Endometrium (tissue), 2 donors: ENCODE measurements at regions not wholly inside any gene's neighbourhood (a gene's known extent, or its start where the extent isn't known, plus 50 kb on each side); places are given as distances from the start of the nearest gene placed in this dataset.
"Not testable (repeated sequence)": the region's sequence is repeated elsewhere in the genome, so short reads cannot be mapped to it uniquely, and the experiment has no call there.

ENCODE experiments used
- FAIRE-seq: peaks from 2 replicates; lab custom pipeline; 2012; peaks lifted over from hg19 to GRCh38; lab: Jason Lieb, UNC
- donor health status: control.
- donor health status: control.

DNA sequence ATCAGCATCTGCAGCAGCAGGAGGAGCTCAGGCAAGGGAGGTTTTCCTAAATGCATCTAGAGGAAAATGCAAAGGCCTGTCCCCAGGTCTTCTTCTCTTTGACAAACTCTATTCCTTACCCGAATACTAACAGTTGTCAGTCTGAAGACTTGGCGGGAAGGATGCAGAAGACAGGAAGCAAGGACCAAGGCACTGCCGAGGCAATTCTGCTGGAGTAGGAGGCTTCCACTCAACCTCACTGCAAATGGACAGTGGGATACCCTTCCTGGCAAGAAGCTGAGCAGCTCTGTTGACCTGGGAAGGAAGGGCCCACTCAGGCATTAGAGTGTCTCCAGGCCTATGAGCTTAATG, 373.0 kb downstream of the CCSER2 start:
- FAIRE-seq, result no peak

DNA sequence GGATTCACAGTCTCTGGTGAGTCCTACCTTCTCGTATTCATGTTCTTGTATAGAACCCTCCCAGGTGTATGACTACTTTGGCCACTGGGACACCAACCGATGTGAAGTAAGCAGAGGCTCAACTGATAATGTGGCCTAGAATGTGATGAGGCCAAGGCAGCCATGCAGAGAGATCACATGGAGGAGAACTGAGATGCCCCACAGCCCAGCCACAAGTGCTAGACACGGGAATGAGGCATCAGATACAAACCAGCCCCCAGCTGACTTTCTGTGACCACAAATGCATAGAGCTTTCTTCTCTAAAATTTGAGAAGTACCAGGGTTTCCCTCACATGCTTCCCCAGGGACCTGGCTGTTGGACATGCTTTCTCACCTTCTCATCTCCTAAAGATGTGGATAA, 375.7 kb downstream of the CCSER2 start:
- FAIRE-seq, result no peak

DNA sequence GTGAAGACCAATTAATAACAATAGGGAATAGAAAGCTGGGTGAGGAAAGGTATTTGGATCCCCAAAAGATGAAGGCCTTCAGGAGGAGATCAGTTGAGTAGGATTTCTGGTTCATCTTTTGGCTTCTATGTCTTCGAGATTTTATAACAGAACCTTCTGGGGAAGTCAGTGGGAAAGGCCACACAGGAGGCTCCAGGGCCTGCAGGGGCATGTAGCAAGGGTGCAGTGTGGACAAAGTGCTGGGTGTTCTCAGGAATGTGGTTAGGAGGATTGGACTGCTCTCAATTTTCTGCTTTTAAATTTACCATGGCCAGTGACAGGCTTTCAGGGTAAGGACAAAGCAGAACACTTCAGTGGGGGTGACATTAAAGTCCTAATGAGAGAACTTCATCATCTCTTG, 378.0 kb downstream of the CCSER2 start:
- FAIRE-seq, result no peak

DNA sequence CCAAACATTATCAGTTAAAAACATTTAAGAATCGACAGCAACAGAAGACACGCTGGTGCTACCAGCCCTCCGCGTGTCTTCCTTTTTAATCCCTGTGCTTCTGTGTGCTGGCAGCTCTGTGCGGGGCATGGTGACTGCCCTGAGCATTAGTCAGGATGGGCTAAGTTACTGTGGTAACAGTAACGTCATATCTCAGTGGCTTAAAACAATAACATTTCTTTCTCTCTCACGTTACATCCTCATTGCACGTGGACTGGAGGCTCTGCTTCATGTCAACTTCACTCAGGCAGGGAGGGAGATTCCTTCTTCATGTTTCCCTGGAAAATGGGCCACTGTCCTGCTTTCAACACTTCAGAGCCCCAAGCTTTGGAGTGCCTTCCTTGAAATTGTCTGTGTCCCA, 378.5 kb downstream of the CCSER2 start:
- FAIRE-seq, result no peak

DNA sequence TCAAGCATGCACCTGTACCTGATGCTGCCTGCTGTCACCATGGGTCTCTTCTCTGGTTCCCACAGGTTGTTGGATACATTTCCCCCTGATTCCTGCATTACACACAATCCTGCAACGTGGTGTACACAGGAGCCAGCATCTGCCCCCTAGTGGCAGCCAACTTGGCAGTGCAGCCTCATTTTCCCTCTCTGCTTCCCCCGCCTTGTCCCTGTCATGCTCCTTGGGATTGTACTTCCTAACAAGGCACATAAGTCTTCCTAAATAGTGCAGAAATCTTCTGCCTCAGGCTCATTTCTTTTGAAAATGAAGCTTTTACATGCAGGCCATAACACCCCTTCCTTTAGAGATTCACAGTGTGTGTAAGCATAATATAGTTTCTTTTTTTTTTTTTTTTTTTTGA, 387.5 kb downstream of the CCSER2 start:
- no peak for FAIRE-seq

DNA sequence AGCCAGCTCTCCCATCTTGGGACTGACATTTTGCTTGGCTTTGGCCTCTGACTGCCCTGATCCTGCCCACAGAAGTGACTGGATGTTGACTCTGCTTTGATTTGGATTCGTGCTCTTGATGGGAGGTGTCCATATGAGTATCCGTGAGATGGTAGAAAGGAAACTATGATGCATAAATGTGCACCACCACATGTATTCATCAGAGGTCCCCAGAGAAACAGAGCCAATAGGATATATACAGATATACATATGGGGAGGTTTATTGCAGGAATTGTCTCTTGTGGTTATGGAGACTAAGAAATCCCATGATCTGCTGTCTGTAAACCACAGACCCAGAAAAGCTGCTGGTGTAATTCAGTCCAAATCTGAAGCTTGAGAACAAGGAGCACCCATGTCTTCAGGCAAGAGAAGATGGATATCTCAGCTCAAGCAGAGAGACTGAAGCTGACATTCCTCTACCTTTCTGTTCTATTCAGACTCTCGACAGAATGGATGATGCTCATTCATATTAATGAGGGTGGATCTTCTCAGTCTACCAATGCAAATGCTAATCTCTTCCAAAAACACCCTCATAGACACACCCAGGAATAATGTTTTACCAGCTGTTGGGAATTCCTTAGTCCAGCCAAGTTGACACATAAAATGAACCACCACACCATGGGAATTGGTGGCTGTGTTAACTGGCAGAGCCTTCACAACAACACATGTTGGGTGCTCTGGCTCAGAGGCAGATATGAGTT, 390.7 kb downstream of the CCSER2 start:
- no peak for FAIRE-seq

DNA sequence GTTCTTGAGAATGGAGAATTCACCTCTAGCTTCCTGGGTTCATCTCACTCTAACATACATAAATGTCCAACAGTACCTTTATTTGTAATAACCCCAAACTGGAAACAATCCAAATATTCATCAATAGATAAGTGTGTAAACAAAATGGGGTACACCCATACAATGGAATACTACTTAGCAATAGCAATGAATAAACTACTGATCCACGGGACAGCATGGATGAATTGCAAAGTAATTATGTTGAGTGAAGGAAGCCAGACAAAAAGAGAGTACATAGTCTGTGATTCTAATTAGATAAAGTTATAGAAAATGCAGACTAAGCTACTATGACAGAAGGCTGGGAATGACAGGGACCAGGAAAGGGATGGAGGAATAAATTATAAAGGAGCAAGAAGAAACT, 391.3 kb downstream of the CCSER2 start:
- no peak for FAIRE-seq

DNA sequence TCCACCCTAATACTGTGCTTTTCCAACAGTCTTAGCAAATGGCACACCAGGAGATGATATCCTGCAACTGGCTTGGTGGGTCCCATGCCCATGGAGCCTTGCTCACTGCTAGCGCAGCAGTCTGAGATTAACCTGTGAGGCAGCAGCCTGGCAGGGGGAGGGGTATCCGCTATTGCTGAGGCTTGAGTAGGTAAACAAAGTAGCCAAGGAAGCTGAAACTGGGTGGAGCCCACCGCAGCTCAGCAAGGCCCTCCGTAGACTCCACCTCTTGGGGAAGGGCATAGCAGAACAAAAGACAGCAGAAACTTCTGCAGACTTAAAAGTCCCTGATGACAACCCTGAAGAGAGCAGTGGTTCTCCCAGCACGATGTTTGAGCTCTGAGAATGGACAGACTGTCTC, 399.0 kb downstream of the CCSER2 start:
- FAIRE-seq, result no peak

DNA sequence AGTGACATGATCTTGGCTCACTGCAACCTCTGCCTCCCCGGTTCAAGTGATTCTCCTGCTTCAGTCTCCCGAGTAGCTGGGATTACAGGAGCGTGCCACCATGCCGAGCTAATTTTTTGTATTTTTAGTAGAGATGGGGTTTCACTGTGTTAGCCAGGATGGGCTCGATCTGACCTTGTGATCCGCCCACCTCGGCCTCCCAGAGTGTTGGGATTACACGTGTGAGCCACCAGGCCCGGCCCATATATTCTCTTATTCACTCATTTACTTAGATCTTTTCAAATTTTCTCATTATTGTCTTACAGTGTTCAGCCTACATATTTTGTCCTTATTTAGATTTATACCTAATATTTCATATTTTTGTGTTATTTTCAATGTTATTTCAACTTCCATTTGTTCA, 410.7 kb downstream of the CCSER2 start:
- FAIRE-seq, result not testable (repeated sequence)

DNA sequence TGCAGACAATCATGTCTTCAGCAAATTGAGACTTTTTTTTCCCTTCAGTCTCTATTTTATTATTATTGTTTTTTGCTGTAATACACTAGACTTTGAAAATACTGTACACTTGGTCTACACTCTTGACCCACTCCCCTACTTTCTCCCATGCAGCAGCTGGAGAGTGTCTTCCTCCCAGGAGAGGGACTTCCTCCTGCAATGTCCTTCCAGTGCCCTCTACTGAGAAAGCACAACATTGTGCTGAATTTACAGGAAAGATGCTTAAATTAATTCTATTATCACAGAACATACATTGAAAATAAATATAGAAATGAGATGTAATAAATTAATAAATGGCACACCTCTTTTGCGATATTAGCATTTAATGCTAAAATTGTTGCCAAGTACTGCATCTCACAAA, 411.3 kb downstream of the CCSER2 start:
- no peak for FAIRE-seq

DNA sequence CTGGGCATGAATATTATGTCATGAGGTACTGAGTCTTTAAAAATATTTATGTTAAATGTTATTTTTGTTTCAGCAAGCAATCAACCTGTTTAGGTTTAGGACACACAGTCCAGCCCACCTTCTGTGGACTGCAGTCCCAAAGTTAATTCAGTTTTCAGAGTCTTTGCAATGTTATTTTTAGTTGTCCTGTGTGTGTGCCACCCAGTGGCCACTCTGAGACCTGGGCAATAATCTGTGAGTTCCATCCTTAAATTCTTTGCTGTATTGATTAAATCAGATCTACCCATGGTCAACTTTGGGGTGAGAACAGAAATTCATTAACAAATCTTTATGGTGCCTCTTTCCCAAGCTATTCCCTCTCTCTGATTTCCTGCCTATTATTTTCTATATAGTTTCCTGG, 415.1 kb downstream of the CCSER2 start:
- no peak for FAIRE-seq

DNA sequence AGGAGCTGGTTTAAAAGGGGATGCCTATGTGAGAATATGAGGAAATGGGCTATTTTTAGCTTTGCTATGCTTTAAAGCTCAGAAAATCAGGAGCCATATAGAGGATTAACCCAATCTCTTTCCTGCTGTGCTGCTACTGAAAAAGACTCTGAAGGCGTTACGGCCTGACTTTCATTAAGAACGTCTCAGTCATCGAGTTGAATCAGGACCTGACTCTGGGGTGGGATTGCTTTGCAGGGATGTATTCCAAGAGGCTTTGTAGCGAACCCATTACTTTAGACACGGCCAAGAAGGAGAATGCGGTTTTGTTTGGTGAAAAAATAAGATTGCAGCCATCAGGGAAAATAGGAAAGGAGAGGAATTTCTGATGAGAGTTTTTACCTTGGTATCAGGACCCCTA, 426.9 kb downstream of the CCSER2 start:
- no peak for FAIRE-seq

DNA sequence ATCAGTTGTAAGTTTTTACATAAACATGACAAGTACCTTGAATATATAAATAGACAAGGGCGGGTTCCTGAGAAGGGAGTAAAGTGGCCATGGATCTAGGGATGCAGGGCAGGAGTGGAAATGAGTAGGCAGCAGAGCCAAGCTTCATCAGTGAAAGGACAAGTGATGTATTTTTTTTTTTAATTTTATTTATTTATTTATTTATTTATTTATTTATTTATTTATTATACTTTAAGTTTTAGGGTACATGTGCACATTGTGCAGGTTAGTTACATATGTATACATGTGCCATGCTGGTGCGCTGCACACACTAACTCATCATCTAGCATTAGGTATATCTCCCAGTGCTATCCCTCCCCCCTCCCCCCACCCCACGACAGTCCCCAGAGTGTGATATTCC, 428.3 kb downstream of the CCSER2 start:
- not testable (repeated sequence) for FAIRE-seq

DNA sequence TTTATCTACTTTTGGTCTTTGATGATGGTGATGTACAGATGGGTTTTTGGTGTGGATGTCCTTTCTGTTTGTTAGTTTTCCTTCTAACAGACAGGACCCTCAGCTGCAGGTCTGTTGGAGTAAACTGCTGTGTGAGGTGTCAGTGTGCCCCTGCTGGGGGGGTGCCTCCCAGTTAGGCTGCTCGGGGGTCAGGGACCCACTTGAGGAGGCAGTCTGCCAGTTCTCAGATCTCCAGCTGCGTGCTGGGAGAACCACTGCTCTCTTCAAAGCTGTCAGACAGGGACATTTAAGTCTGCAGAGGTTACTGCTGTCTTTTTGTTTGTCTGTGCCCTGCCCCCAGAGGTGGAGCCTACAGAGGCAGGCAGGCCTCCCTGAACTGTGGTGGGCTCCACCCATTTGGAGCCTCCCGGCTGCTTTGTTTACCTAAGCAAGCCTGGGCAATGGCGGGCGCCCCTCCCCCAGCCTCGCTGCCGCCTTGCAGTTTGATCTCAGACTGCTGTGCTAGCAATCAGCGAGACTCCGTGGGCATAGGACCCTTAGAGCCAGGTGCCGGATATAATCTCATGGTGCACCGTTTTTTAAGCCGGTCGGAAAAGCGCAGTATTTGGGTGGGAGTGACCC, 433.7 kb downstream of the CCSER2 start:
- not testable (repeated sequence) for FAIRE-seq

DNA sequence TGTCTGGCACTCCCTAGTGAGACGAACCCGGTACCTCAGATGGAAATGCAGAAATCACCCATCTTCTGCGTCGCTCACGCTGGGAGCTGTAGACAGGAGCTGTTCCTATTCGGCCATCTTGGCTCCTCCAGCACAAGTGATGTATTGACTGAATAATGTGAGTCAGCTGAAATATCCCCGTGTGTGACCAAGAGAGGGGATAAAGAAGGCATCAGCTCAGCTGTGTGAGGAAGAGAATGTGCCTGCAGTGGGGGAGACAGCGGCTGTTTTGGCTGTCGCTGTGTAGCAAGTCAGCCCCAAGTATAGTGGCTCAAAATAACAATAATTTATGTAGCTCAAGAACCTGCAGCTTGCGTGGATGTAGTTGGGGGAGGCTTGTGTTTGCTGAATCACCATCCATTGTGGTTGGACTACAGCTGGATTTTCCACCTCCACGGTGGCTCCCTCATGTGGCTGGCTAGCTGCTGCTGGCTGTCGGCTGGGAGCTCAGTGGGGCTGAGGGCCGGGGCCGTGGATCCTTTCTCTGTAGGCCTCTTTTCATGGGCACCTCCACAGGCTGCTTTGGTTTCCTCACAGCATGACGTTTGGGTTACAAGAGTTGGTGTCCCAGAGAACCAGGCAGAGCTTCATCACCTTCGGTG, 434.5 kb downstream of the CCSER2 start:
- FAIRE-seq, result no peak

DNA sequence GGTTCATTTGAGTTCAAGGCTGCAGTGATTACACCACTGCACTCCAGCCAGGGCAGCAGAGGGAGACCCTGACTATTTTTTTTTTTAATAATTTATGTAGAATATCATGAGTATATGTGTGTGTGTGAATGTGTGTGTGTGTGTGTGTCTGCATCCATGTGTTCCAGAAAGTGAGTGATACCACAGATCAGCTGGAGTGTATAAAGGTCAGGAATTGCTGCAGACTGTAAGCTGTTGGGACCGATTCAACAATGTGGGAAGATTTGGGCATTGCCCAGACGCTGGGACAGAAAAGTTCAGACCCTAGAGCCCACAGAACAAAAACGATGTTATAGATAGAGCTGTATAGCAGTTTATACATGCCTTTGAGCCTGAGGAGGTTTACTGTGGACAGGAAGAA, 435.6 kb downstream of the CCSER2 start:
- FAIRE-seq, result no peak

DNA sequence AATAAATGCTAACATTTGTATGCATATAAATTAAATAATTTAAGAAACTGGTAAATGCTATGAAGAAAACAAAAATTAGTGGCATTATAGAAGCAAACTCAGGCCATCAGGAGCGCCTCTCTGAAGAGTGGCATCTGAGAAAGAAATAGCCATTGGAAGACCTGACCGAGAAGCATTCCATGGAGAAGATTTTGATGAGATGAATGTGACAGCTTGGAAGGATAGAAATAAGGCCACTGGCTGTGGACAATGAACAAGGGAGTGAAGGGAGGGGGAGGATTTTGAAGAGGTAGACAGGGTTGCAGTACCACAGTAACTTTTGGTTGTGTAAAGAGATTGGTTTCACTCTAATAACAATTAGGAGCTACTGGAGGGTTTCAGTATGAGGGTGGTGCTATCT, 436.7 kb downstream of the CCSER2 start:
- FAIRE-seq, result no peak

DNA sequence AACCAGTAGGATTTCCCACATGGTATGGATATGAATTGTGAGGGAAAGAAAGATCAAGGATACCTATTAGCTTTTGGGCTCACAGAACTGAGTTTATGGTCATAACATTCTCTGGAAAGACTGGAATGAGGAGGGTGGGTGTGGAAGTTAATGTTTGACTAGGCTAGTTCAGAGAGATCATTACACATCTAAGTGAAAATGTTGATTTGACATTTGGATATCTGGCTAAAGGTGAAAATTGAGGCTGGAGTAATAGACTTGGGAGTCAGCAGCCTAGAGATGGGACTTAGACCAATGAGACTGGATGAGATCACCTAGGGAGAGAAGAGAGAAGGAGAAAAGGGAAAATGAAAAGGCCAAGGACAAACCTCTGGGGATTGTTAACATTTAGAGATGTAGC, 437.3 kb downstream of the CCSER2 start:
- FAIRE-seq, result no peak

DNA sequence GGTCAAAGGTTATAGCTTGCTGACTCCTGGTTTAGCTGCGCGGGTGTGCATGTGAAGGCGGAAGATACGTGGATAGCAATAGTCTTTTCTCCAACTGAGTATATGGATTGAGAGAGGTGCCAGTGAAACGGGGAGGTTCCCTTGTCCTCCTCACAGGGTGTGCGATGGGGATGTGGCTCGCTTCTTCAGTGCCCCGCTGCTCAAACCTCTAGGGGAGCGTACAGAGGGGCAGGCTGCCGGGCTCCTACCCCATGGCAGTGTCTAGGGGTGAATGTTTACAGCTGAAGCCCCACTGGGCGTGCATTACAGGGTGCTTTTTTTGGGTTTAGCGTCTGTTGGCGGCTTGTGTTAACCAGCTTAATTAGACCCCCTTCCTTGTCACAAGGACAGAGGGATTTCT, 438.5 kb downstream of the CCSER2 start:
- no peak for FAIRE-seq

DNA sequence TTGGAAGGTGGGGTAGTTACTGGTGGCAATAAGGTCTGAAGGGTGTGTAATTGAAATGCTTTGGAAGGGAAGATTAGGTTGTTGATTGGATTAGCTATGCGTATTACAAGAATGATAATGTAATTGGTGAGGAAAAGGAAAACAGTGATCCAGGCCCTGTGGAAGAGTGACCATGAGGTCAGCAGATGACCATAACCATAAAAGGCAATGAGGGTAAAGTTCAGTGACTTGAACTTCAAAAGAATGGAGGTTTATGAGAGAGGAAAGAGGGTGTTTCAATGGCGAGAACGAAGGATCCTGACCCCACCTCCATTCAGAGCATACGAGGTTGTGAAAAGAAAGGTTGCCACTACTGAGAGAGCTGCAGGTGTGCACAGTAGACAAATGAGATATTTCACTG, 439.7 kb downstream of the CCSER2 start:
- FAIRE-seq, result no peak

DNA sequence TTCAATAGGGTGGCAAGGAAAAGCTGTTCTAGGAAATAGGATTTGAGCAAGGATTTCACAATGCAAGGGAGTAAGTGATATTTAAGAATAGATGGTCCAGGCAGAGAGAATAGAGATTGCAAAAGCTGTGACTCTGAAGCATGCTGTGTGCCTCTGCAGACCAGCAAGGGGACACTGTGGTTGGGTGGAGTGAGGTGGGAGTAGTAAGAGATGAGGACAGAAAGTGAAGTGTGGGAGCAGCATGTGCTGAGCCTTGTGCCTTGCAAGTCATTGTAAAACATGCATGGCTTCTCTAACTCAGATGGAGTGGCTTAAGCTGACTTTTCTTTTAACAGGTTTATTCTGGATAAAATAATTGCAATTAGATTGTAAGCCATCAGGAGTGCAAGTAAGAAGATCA, 442.4 kb downstream of the CCSER2 start:
- FAIRE-seq, result no peak

DNA sequence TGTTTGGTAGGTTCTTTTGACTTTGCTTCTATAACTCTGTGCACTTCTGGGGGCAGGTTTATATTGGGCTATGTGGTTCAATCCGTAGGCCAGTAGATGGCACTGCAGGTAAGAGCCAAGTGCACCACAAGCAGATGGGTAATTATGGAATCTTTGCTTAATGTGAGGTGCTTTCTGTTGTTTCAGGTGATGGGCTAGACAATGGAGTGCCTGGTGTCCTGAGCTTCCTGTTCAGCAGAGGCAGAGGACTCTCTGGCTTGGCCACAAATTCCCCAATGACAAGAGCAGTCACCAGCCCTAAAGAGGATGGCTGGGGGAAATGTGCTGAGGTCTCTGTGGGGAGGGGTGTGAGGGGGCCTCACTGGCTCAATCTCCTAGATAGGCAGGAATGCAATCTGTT, 455.0 kb downstream of the CCSER2 start:
- no peak for FAIRE-seq

DNA sequence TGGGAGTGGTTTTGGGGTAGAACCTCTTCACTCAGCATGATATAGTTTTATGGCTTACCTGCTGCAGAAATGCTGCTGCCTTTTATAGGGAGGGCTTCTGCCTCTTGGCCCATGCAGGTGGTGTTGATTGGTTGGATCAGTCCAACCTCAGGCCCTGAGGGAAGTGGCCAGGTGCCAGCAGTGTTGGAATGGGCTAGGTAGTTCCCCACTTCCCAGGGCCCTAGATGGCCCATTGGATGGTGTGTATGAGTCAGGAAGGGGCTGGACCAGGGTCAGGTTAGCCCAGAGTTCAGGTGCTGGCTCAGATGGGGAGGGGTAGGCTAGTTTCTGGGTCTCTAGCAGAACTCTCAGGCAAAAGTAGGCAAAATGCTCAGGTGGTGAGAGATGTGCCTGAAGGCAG, 455.5 kb downstream of the CCSER2 start:
- FAIRE-seq, result no peak

DNA sequence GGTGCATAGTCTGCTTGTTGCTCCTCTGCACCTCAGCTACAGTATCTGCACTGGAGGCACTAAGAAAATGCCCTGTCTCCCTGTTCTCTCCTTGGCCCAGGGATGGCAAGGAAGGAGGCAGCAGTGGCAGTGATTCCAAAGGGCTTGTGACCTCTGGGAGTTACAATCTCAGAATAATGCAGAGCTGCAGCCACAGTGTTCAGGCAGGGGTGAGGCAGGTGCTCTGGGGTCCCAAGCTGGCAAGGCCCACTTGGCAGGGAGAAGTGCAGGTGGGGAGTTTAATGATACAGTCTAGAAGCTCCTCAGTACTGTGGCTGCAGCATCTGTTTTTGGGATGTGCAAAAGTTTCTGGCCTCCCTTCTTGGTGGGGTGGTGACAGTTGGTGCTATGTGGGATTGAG, 456.4 kb downstream of the CCSER2 start:
- no peak for FAIRE-seq
